SK-N-MC (cell line): ENCODE measurements at regions not wholly inside any gene's neighbourhood (a gene's known extent, or its start where the extent isn't known, plus 50 kb on each side); places are given as distances from the start of the nearest gene placed in this dataset.

ENCODE experiments used
- EZH2 ChIP-seq: fragments of 200-600 bp; sonication (generic); IDR thresholded peaks from one replicate; pipeline ENCODE4 v1.6.1; 2017; ENCODE audit warnings: antibody characterized with exemption
- FOXP2 ChIP-seq: optimal IDR thresholded peaks from 2 replicates; pipeline ENCODE3; 2011; ENCODE audit warnings: mild to moderate bottlenecking, moderate library complexity; ENCODE audit not compliant: insufficient read depth; ENCODE audit errors: extremely low read length, control extremely low read depth
- POLR2AphosphoS5 ChIP-seq: IDR thresholded peaks from 2 replicates; pipeline ENCODE4 v1.6.1; 2012; ENCODE audit warnings: mild to moderate bottlenecking, low read depth, low read length, borderline replicate concordance

- TF ChIP-seq POLR2AphosphoS5 (no peak), EZH2 (no peak), FOXP2 (no peak)
Observed at GRCh38 chr5:32932241-32932935, 221.3 kb downstream of the NPR3 start.
